HL-60 (cell line): ENCODE measurements at regions not wholly inside any gene's neighbourhood (a gene's known extent, or its start where the extent isn't known, plus 50 kb on each side); places are given as distances from the start of the nearest gene placed in this dataset.
A peak's percentile ranks its signal among the peaks of the same experiment; 100 is the strongest.
"Not testable (repeated sequence)": the region's sequence is repeated elsewhere in the genome, so short reads cannot be mapped to it uniquely, and the experiment has no call there.

ENCODE experiments used
- DNase-seq, 2 experiments: peaks; one replicate each; pipeline ENCODE4 v3.0.0-alpha.2; 2010 to 2020; ENCODE audit warnings: low read depth in 1 of 2, low spot score in 1 of 2
- H3K27ac ChIP-seq: fragments of 250-450 bp; sonication (Bioruptor Pico); replicated peaks from 2 replicates; pipeline ENCODE4 v1.5.1; 2020; ENCODE audit warnings: mild to moderate bottlenecking, moderate library complexity
- H3K27me3 ChIP-seq: fragments of 250-450 bp; sonication (Bioruptor Pico); 2 replicates; pipeline ENCODE4 v1.5.1; 2021; ENCODE audit warnings: mild to moderate bottlenecking, moderate library complexity; ENCODE audit not compliant: insufficient read depth, poor library complexity, severe bottlenecking
- H3K4me3 ChIP-seq: replicated peaks from 2 replicates; pipeline ENCODE4 v1.5.1; 2011; ENCODE audit warnings: mild to moderate bottlenecking, control low read depth, low read length; ENCODE audit not compliant: insufficient read depth
- GABPA ChIP-seq: IDR thresholded peaks from 2 replicates; pipeline ENCODE4 v1.6.1; 2012; ENCODE audit warnings: low read depth
- POLR2AphosphoS5 ChIP-seq: IDR thresholded peaks from 2 replicates; pipeline ENCODE4 v1.6.1; 2012; ENCODE audit warnings: low read depth
- SPI1 ChIP-seq: IDR thresholded peaks from 2 replicates; pipeline ENCODE4 v1.6.1; 2012; ENCODE audit warnings: low read depth, mild to moderate bottlenecking, borderline replicate concordance
- TF ChIP-seq, protein P1 (sequence below): IDR thresholded peaks from one replicate; pipeline ENCODE4 v1.5.1; 2011; ENCODE audit warnings: low read length, control low read depth, inconsistent platforms; ENCODE audit not compliant: insufficient read depth
- TF ChIP-seq, protein P2 (sequence below): IDR thresholded peaks from 2 replicates; pipeline ENCODE4 v1.6.1; 2012; ENCODE audit warnings: low read depth; ENCODE audit not compliant: insufficient replicate concordance

DNA sequence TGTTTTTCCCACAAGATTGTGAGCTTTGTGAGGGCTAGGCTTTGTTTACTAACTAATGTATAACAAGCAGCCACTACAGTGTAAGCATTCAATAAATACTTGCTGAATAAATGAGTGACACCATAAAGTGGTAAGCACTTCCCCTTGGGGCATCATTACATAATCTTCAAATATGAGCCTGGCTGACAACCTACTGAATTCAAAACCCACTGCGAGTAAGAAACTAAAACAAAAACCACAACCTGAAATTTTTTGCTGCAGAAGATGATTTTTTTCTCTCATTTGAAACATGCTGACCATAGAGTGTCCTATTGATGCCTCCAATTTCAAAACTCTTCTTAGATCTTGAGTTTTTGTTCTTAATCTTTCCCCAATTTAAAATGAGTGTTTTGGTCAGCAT, 331.3 kb upstream of the CCNG1 start:
- TF ChIP-seq POLR2AphosphoS5 (no peak), SPI1 (peak; percentile 12; the same call in 1 of the 2 replicates)
- Histone ChIP-seq H3K4me3 (no peak overlapping the region), H3K27ac (no peak overlapping the region), H3K27me3 (no peaks in the 10 kb centered on the region)
- DNase-seq: no peak

GRCh38 chr5:163108351-163108750, 329.0 kb upstream of the CCNG1 start:
- no peak for DNase-seq
- TF ChIP-seq, protein P1, sequence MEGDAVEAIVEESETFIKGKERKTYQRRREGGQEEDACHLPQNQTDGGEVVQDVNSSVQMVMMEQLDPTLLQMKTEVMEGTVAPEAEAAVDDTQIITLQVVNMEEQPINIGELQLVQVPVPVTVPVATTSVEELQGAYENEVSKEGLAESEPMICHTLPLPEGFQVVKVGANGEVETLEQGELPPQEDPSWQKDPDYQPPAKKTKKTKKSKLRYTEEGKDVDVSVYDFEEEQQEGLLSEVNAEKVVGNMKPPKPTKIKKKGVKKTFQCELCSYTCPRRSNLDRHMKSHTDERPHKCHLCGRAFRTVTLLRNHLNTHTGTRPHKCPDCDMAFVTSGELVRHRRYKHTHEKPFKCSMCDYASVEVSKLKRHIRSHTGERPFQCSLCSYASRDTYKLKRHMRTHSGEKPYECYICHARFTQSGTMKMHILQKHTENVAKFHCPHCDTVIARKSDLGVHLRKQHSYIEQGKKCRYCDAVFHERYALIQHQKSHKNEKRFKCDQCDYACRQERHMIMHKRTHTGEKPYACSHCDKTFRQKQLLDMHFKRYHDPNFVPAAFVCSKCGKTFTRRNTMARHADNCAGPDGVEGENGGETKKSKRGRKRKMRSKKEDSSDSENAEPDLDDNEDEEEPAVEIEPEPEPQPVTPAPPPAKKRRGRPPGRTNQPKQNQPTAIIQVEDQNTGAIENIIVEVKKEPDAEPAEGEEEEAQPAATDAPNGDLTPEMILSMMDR: no peak
- TF ChIP-seq SPI1 (no peak), POLR2AphosphoS5 (no peak), GABPA (no peak)
- TF ChIP-seq, protein P2, sequence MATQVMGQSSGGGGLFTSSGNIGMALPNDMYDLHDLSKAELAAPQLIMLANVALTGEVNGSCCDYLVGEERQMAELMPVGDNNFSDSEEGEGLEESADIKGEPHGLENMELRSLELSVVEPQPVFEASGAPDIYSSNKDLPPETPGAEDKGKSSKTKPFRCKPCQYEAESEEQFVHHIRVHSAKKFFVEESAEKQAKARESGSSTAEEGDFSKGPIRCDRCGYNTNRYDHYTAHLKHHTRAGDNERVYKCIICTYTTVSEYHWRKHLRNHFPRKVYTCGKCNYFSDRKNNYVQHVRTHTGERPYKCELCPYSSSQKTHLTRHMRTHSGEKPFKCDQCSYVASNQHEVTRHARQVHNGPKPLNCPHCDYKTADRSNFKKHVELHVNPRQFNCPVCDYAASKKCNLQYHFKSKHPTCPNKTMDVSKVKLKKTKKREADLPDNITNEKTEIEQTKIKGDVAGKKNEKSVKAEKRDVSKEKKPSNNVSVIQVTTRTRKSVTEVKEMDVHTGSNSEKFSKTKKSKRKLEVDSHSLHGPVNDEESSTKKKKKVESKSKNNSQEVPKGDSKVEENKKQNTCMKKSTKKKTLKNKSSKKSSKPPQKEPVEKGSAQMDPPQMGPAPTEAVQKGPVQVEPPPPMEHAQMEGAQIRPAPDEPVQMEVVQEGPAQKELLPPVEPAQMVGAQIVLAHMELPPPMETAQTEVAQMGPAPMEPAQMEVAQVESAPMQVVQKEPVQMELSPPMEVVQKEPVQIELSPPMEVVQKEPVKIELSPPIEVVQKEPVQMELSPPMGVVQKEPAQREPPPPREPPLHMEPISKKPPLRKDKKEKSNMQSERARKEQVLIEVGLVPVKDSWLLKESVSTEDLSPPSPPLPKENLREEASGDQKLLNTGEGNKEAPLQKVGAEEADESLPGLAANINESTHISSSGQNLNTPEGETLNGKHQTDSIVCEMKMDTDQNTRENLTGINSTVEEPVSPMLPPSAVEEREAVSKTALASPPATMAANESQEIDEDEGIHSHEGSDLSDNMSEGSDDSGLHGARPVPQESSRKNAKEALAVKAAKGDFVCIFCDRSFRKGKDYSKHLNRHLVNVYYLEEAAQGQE: no peak
- no peak overlapping the region for H3K4me3 ChIP-seq
- no peaks in the 10 kb centered on the region for H3K27me3 ChIP-seq
- H3K27ac ChIP-seq: no peak overlapping the region

DNA sequence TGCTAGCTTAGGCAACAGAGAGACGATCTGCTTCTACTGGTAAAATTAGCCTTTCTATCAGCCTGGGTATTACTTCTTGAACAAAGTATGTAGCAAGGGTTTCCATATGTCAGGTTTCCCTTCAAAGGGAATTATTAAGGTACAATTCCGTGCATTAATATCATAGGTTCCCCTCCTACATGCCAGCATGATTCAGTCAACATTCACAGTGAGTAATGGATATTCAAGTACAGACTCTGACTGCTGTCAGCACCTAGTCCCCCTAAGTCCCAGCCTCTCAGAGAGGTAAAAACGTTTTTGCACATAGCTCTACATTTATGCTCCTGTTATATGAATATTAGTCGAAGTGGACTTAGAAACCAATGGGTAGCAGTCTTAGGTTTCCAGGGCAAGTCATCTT, 322.4 kb upstream of the CCNG1 start:
- TF ChIP-seq POLR2AphosphoS5 (no peak), SPI1 (no peak), GABPA (no peak)
- TF ChIP-seq, protein P2: no peak
- TF ChIP-seq, protein P1: no peak
- H3K4me3 ChIP-seq: no peak overlapping the region
- no peak overlapping the region for H3K27ac ChIP-seq
- H3K27me3 ChIP-seq: no peaks in the 10 kb centered on the region
- no peak for DNase-seq

GRCh38 chr5:163116618-163117017, 320.8 kb upstream of the CCNG1 start:
- H3K4me3 ChIP-seq, H3K27me3 ChIP-seq, H3K27ac ChIP-seq, DNase-seq: not testable (repeated sequence)

DNA sequence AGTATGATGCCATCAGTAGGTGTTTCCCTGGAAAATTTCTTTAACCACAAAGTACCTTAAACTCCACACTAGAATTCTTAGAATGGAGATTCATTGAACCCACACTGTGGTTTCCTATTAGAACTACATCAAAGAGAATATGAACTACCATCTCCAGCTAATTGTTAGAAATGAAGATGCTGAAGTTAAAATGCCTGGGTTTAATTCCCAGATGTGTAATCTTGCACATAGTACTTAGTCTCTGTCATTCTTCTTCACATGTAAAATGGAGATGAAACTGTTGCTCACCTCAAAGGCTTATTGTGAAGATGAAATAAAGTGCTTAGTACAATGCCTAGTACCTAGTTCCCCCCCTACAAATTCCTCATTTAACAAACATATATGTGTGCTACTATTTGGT, 303.3 kb upstream of the CCNG1 start:
- Histone ChIP-seq H3K27me3 (no peaks in the 10 kb centered on the region), H3K4me3 (no peak overlapping the region), H3K27ac (no peak overlapping the region)
- no peak for DNase-seq
- TF ChIP-seq GABPA: no peak
- TF ChIP-seq POLR2AphosphoS5: no peak
- TF ChIP-seq SPI1: no peak
- TF ChIP-seq, protein P1: no peak
- TF ChIP-seq, protein P2: no peak
